Omental fat pad (tissue), 3 donors: ENCODE measurements at regions not wholly inside any gene's neighbourhood (a gene's known extent, or its start where the extent isn't known, plus 50 kb on each side); places are given as distances from the start of the nearest gene placed in this dataset.

Experiments
- ATAC-seq: fragments of 150-250 bp; one replicate; pipeline ENCODE4 v1.9.1; 2016; ENCODE audit warnings: mild to moderate bottlenecking, moderate library complexity; ENCODE audit not compliant: low FRiP score
- DNase-seq: peaks from one replicate; pipeline ENCODE4 v3.0.0-alpha.2; 2019; ENCODE audit warnings: low spot score
- TF ChIP-seq, protein P1 (sequence below), 3 donors: fragments of 450-650 bp; IDR thresholded peaks; one replicate each; pipeline ENCODE4 v1.5.1; 2016 to 2017; ENCODE audit warnings: antibody characterized with exemption in 3 of 3, mild to moderate bottlenecking in 3 of 3, moderate library complexity in 2 of 3

DNA sequence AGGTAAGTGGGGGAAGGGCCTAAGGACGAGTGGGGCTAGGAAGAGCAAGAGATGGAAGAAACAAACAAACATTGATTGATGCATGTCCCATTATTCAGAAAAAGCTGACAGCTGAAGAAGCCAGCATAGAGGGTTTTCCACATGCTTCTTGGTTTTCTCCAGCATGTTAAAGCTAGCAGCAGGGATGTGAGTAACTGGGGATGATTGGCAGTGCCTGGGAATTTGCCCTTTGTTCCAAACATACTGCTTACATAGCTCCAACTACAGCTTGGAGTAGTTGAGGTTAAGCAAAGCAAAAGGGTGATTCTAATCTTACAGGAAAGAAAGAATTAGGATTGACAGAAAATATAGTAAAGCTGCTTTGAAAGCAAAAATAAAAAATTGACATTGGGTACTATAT is 68.0 kb upstream of the IFNG-AS1 start:
- no peak for ATAC-seq
- TF ChIP-seq, protein P1, sequence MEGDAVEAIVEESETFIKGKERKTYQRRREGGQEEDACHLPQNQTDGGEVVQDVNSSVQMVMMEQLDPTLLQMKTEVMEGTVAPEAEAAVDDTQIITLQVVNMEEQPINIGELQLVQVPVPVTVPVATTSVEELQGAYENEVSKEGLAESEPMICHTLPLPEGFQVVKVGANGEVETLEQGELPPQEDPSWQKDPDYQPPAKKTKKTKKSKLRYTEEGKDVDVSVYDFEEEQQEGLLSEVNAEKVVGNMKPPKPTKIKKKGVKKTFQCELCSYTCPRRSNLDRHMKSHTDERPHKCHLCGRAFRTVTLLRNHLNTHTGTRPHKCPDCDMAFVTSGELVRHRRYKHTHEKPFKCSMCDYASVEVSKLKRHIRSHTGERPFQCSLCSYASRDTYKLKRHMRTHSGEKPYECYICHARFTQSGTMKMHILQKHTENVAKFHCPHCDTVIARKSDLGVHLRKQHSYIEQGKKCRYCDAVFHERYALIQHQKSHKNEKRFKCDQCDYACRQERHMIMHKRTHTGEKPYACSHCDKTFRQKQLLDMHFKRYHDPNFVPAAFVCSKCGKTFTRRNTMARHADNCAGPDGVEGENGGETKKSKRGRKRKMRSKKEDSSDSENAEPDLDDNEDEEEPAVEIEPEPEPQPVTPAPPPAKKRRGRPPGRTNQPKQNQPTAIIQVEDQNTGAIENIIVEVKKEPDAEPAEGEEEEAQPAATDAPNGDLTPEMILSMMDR (IDR thresholded peaks at IDR 0.05), result no peak
- no peak for DNase-seq

DNA sequence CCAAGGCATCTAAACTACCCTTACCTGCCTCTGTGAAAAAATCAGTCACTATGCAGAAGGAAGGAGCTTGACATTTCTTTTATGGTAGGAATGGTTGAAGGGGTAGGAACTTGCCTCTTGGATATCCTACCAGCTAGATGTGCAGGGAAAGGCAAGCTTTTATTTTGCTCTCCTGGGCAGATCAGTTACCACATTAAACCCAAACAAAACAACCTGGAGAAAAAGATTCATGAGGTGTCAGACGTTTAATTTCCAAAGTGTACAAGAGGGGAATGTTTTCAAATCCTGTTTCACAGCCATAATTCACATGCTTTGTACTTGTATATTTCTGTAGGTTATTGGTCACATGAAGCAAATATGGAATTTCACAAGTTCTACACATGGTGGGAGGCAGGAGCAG is 67.0 kb upstream of the IFNG-AS1 start:
- no peak for DNase-seq
- TF ChIP-seq, protein P1 (IDR thresholded peaks at IDR 0.05), result no peak
- ATAC-seq, result no peak

DNA sequence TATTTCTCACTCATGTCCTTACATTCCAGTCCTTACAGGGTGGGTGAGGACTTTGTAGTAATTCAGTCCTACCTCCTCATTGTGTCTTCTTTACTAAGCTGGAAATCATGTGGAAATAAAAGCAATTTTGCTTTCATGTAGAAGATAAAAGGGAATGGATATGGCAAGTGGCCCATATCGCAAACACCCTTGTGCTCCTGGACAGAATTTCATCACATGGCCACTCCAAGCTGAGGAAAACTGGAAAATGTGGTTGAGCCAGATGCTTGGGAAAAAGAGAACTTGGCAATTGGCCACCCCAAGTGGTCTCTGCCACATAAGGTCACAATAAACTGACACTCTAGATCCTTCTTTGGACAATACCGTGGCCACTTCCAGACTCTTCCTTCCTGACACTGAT is 64.2 kb upstream of the IFNG-AS1 start:
- ATAC-seq, result no peak
- no peak for DNase-seq
- TF ChIP-seq, protein P1 (IDR thresholded peaks at IDR 0.05), result no peak

- TF ChIP-seq, protein P1 (IDR thresholded peaks at IDR 0.05), result no peak
- no peak for ATAC-seq
- no peak for DNase-seq
Measured at GRCh38 chr12:67925552-67925951, 63.7 kb upstream of the IFNG-AS1 start.

DNA sequence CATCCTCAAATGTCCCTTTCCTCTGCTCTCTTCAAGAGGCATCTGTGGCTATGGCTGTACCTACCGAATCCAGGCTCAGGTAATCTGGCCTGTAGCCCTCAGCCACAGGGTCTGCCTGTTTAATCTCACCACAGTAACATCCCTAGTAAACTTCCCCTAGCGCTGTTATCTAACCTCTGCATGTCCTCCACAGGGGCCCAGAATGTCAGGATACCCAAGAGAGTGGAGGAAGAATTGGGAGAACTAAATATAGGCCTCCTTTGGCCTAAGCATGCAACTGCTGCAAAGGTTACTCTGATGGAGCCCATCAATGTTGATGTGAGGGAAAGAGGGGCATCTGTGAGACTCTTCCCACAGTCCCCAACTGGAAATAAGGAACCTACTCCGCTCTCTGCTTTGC is 63.2 kb upstream of the IFNG-AS1 start:
- DNase-seq, result no peak
- no peak for ATAC-seq
- TF ChIP-seq, protein P1 (IDR thresholded peaks at IDR 0.05), result no peak

DNA sequence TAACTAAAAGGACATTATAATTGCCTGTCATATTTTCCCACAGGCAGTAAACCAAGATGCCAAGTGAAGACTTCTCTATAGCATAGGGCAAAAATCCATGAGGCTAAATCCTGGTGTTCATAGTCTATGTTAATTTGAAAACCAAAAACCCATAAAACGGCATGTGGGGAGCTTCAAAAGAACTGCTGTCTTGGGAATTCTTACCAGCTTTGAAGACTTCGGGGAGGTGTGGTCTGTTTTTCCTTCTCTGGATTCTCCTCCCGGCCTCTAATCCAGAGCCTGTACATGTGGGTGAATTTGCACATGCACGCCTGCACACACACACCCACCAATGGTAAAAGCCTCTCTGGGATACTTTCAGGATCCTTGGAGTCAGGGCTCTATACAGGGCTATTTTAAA is 61.9 kb upstream of the IFNG-AS1 start:
- TF ChIP-seq, protein P1 (IDR thresholded peaks at IDR 0.05), result no peak
- no peak for ATAC-seq
- no peak for DNase-seq

- ATAC-seq, result no peak
Measured at GRCh38 chr12:67927815-67928214, 61.4 kb upstream of the IFNG-AS1 start.

More at GRCh38 chr12:67927815-67928214, 61.4 kb upstream of the IFNG-AS1 start:
- TF ChIP-seq, protein P1 (IDR thresholded peaks at IDR 0.05), result no peak
- no peak for DNase-seq
